SU-DHL-6 (cell line): ENCODE measurements at regions not wholly inside any gene's neighbourhood (a gene's known extent, or its start where the extent isn't known, plus 50 kb on each side); places are given as distances from the start of the nearest gene placed in this dataset.

Source experiments
- EZH2phosphoT487 ChIP-seq: fragments of 200-600 bp; sonication (generic), shearing (Covaris generic); conservative IDR thresholded peaks from 2 replicates; pipeline ENCODE4 v1.6.1; 2018; ENCODE audit warnings: mild to moderate bottlenecking, antibody characterized with exemption, low read length, moderate library complexity, mixed read lengths
- TF ChIP-seq, protein P1 (sequence below): fragments of 200-600 bp; sonication (generic); IDR thresholded peaks from one replicate; pipeline ENCODE4 v1.5.1; 2017; ENCODE audit warnings: antibody characterized with exemption, mild to moderate bottlenecking, low read length, moderate library complexity; ENCODE audit not compliant: insufficient read depth, poor library complexity, severe bottlenecking

DNA sequence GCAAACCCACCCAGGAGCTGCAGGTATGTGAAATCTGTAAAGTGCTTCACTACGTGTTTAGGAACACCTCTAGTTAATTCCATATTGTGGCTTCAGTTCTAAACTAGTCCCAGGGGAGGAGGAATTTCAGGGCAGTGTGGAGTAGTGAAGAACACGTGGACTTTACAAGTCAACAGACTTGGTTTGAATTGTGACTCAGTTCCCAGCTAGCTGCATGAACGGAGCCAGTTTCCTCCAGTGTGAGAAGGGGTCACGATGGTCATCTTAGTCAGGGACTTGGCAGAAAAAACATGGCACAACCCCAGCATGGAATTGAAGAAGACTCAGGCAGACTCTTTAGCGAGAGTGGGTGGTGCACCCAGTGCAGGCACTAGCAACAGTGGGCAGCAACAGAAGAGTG, 175.7 kb upstream of the UBL3 start:
- TF ChIP-seq, protein P1, sequence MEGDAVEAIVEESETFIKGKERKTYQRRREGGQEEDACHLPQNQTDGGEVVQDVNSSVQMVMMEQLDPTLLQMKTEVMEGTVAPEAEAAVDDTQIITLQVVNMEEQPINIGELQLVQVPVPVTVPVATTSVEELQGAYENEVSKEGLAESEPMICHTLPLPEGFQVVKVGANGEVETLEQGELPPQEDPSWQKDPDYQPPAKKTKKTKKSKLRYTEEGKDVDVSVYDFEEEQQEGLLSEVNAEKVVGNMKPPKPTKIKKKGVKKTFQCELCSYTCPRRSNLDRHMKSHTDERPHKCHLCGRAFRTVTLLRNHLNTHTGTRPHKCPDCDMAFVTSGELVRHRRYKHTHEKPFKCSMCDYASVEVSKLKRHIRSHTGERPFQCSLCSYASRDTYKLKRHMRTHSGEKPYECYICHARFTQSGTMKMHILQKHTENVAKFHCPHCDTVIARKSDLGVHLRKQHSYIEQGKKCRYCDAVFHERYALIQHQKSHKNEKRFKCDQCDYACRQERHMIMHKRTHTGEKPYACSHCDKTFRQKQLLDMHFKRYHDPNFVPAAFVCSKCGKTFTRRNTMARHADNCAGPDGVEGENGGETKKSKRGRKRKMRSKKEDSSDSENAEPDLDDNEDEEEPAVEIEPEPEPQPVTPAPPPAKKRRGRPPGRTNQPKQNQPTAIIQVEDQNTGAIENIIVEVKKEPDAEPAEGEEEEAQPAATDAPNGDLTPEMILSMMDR, result no peak
- TF ChIP-seq EZH2phosphoT487, result no peak
